ENCODE measurements at regions not wholly inside any gene's neighbourhood (a gene's known extent, or its start where the extent isn't known, plus 50 kb on each side); places are given as distances from the start of the nearest gene placed in this dataset.

GRCh38 chr12:17527021-17527420, 563.0 kb downstream of the RERGL start:
- no peaks in the 10 kb centered on the region for H3K27me3 Mint-ChIP-seq (ENCODE audit: unreplicated experiment)
- H3K4me1 Mint-ChIP-seq (ENCODE audit: unreplicated experiment), result no peaks in the 10 kb centered on the region
- TF ChIP-seq, protein P1, sequence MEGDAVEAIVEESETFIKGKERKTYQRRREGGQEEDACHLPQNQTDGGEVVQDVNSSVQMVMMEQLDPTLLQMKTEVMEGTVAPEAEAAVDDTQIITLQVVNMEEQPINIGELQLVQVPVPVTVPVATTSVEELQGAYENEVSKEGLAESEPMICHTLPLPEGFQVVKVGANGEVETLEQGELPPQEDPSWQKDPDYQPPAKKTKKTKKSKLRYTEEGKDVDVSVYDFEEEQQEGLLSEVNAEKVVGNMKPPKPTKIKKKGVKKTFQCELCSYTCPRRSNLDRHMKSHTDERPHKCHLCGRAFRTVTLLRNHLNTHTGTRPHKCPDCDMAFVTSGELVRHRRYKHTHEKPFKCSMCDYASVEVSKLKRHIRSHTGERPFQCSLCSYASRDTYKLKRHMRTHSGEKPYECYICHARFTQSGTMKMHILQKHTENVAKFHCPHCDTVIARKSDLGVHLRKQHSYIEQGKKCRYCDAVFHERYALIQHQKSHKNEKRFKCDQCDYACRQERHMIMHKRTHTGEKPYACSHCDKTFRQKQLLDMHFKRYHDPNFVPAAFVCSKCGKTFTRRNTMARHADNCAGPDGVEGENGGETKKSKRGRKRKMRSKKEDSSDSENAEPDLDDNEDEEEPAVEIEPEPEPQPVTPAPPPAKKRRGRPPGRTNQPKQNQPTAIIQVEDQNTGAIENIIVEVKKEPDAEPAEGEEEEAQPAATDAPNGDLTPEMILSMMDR (IDR thresholded peaks at IDR 0.05; ENCODE audit: unreplicated experiment), result no peak
- H3K36me3 Mint-ChIP-seq (ENCODE audit: low read depth, unreplicated experiment), result no peaks in the 10 kb centered on the region
- no peak for DNase-seq (ENCODE audit: low spot score)
- H3K9me3 Mint-ChIP-seq (ENCODE audit: unreplicated experiment), result no peaks in the 10 kb centered on the region
- no peak overlapping the region for H3K4me3 Mint-ChIP-seq (ENCODE audit: unreplicated experiment)
- no peak overlapping the region for H3K27ac Mint-ChIP-seq (ENCODE audit: unreplicated experiment)

DNA sequence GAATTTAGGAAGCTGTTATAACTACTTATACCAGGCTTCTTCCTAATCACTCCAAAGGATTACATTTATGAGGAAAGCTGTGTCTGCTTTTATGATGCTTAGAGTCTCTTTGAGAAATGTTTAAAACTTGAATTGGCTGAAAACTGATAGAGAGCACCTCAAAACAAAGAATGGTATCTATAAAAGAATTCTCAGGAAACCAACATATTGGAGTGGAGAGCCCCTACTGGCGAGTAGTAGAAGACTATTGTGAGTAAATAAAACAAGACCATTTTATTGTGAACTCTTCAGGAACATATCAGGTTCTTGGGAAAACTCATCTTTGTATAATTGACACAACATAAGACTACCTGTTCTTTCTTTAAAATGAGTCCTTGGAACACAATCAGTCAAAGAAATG, 578.6 kb downstream of the RERGL start:
- TF ChIP-seq, protein P1 (IDR thresholded peaks at IDR 0.05; ENCODE audit: unreplicated experiment), result peak; percentile 41
- Mint-ChIP-seq H3K36me3 (ENCODE audit: low read depth, unreplicated experiment) (no peaks in the 10 kb centered on the region), H3K9me3 (ENCODE audit: unreplicated experiment) (no peaks in the 10 kb centered on the region), H3K4me3 (ENCODE audit: unreplicated experiment) (no peak overlapping the region), H3K27ac (ENCODE audit: unreplicated experiment) (no peak overlapping the region), H3K4me1 (ENCODE audit: unreplicated experiment) (no peaks in the 10 kb centered on the region), H3K27me3 (ENCODE audit: unreplicated experiment) (no peaks in the 10 kb centered on the region)
- DNase-seq (ENCODE audit: low spot score), result no peak

GRCh38 chr12:17507336-17507735, 582.7 kb downstream of the RERGL start:
- Mint-ChIP-seq H3K9me3 (ENCODE audit: unreplicated experiment) (no peaks in the 10 kb centered on the region), H3K4me1 (ENCODE audit: unreplicated experiment) (no peaks in the 10 kb centered on the region), H3K27ac (ENCODE audit: unreplicated experiment) (no peak overlapping the region), H3K36me3 (ENCODE audit: low read depth, unreplicated experiment) (no peaks in the 10 kb centered on the region), H3K4me3 (ENCODE audit: unreplicated experiment) (no peak overlapping the region), H3K27me3 (ENCODE audit: unreplicated experiment) (no peaks in the 10 kb centered on the region)
- TF ChIP-seq, protein P1 (IDR thresholded peaks at IDR 0.05; ENCODE audit: unreplicated experiment), result no peak
- no peak for DNase-seq (ENCODE audit: low spot score)

- Mint-ChIP-seq H3K27me3 (ENCODE audit: unreplicated experiment) (no peaks in the 10 kb centered on the region), H3K4me1 (ENCODE audit: unreplicated experiment) (no peaks in the 10 kb centered on the region), H3K9me3 (ENCODE audit: unreplicated experiment) (no peaks in the 10 kb centered on the region), H3K27ac (ENCODE audit: unreplicated experiment) (no peak overlapping the region), H3K4me3 (ENCODE audit: unreplicated experiment) (no peak overlapping the region), H3K36me3 (ENCODE audit: low read depth, unreplicated experiment) (no peaks in the 10 kb centered on the region)
- TF ChIP-seq, protein P1 (IDR thresholded peaks at IDR 0.05; ENCODE audit: unreplicated experiment), result no peak
- DNase-seq (ENCODE audit: low spot score), result no peak
Measured at GRCh38 chr12:17503742-17504141, 586.3 kb downstream of the RERGL start.

- Mint-ChIP-seq H3K9me3 (ENCODE audit: unreplicated experiment) (no peaks in the 10 kb centered on the region), H3K4me1 (ENCODE audit: unreplicated experiment) (no peaks in the 10 kb centered on the region), H3K27ac (ENCODE audit: unreplicated experiment) (no peak overlapping the region), H3K27me3 (ENCODE audit: unreplicated experiment) (peaks cover 2% of the 10 kb centered on the region), H3K4me3 (ENCODE audit: unreplicated experiment) (no peak overlapping the region), H3K36me3 (ENCODE audit: low read depth, unreplicated experiment) (no peaks in the 10 kb centered on the region)
- TF ChIP-seq, protein P1 (IDR thresholded peaks at IDR 0.05; ENCODE audit: unreplicated experiment), result peak; percentile 37
- DNase-seq (ENCODE audit: low spot score), result no peak
Measured at GRCh38 chr12:17489452-17489851, 600.5 kb downstream of the RERGL start.
